Astrocyte of the hippocampus (primary cell): ENCODE measurements at regions not wholly inside any gene's neighbourhood (a gene's known extent, or its start where the extent isn't known, plus 50 kb on each side); places are given as distances from the start of the nearest gene placed in this dataset.
A peak's percentile ranks its signal among the peaks of the same experiment; 100 is the strongest.

Source experiments
- DNase-seq: peaks from one replicate; pipeline ENCODE4 v3.0.0; 2011; ENCODE audit warnings: low read depth, low spot score

DNA sequence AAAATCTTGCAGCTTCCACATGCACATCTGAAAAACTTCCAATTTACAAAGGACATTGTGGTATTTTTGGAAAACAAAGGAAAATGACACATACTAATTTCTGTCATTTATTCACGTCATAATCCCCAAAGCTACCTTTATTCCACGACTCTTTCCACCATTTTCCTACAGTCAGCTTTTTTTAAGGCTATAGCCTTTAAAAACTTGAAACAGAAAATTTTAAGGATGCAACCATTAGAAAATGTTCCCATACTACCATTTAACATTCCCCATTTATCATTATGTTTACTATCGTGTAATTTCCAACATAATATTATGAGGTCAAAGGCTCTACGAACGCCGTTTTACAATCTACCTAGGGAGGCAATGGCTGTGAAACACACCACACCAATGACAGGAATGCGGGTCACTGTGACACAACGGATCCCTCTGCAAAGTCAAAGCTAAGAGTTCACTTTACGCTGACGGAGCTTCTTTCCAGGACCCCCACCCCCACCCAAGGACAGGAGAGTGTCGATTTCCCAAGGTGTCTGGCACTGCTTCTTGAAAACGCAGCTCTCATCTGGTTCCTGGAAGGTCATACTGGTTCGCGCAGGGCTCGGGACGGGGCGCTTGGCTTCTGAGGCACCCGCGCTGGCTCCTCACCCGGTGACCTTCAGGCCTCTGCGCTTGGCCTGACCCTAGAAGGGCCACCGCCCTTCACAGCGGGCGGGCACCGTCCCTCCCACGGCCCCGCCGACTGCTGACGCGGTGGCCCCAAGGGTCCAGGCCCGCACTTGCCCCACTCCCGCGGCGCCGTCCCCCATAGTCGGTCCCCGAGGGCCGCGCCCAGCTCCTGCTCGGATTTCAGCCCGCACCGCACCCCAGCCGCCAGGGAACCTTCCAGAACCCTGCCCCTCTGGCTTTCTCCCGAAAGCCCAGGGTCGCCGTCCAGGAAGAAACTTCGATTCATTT, 50.5 kb upstream of the ATF3 start:
- peak; percentile 72 for DNase-seq

DNA sequence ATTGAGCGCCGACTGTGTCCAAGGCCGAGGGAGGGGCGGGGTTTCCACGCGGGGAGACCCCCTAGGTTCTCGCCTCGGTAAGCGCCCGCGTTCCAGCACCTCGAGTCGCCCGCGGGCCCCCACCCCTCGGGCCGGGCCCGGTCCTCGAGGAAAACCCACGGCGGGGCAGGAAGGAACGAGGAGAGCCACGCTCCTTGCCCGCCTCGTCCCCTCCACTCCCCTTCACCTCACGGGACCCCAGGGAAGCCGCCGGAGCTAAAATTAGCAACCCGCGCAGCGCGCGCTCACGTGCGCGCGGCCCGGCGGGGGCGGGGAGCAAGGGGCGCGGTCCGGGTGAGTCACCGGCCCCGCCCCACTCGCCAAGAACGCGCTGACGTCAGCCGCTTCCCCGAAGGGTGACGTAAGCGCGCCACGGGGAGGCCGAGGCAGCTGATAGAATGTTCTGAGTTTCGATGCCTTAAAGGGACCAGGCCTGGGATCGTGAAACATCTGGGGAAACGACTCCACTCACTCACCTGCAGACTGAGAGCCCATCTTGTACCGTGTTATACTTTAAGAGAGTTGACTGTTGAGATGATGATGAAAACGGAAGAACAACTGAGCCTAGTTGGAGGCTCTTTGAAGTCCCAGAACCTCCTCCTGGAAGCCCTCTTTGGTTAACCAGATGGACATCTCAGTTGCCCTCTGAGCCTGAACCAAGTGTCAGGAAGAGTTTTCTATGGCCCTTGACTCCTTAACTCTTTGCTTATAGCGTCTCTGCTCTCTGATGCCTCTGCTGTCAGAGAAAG, 49.7 kb upstream of the ATF3 start:
- DNase-seq = peak; percentile 99
